ENCODE measurements at regions not wholly inside any gene's neighbourhood (a gene's known extent, or its start where the extent isn't known, plus 50 kb on each side); places are given as distances from the start of the nearest gene placed in this dataset.

DNA sequence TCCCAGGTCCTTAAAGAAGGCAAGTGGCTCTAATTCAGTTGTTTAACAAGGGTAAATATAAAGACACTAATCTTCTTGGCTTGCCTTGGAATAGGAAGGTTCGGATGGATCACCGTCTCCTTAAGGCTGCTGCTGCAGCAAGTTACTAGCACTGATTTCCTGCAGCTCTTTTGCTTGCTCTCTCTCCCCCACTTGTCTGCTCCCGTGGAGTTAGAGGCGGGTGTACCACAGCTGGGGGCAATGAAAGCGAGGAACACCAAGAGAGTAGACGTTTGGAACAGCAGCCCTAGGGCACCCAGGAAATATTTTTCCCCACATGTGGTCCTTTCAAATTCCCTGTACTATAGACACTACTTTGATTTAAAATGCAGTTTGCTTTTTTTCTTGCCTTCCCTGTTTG lies 202.2 kb downstream of the SH2D1A start:
- CTCF ChIA-PET (ENCODE audit: partially characterized antibody), result no interaction called here
- Histone ChIP-seq H3K27me3 (replicated peaks in 1 of 4; ENCODE audit: control insufficient read depth in 3 of 4, extremely low read depth in 1 of 4, insufficient read depth in 3 of 4, low read length in 3 of 4) (no peaks in the 10 kb centered on the region), H2BK120ac (replicated peaks; ENCODE audit: low read depth, low read length) (no peak overlapping the region), H2BK12ac (ENCODE audit: low read depth, low read length) (no peak overlapping the region), H4K20me1 (replicated peaks in 1 of 2; ENCODE audit: control insufficient read depth in 1 of 2, insufficient read depth in 2 of 2, low read length in 2 of 2) (no peaks in the 10 kb centered on the region), H3K79me1 (ENCODE audit: low read depth, low read length) (no peaks in the 10 kb centered on the region), H4K91ac (replicated peaks; ENCODE audit: insufficient read length, low read length) (no peak overlapping the region), H3K9me3 (ENCODE audit: insufficient read depth in 2 of 2, low read depth in 1 of 2, low read length in 1 of 2) (no peaks in the 10 kb centered on the region), H3K27ac (ENCODE audit: low read depth, low read length) (no peak overlapping the region), H2BK5ac (ENCODE audit: low read depth, low read length) (no peak overlapping the region), H3K79me2 (ENCODE audit: control insufficient read depth in 1 of 2, insufficient read depth in 2 of 2, low read length in 2 of 2) (no peaks in the 10 kb centered on the region), H3K36me3 (ENCODE audit: control insufficient read depth in 2 of 4, insufficient read depth in 4 of 4, low read length in 3 of 4) (no peaks in the 10 kb centered on the region), H2AK5ac (ENCODE audit: low read depth, low read length) (no peak overlapping the region), H3K18ac (ENCODE audit: extremely low read depth, low read length) (no peak overlapping the region), H2BK15ac (ENCODE audit: low read length) (no peak overlapping the region), H3K4me3 (ENCODE audit: extremely low read depth in 1 of 4, insufficient read depth in 2 of 4, low read depth in 3 of 4, low read length in 4 of 4) (no peak overlapping the region), H3K56ac (replicated peaks; ENCODE audit: insufficient read length, low read depth, low read length) (no peak overlapping the region), H3K4me1 (replicated peaks in 1 of 4; ENCODE audit: control insufficient read depth in 3 of 4, insufficient read depth in 4 of 4, low read length in 3 of 4) (peaks cover 0 to 4% (median 1%) of the 10 kb centered on the region in 4 experiments; a peak in 4 of 7 replicates), H3K14ac (ENCODE audit: insufficient read length) (no peak overlapping the region), H4K5ac (ENCODE audit: insufficient read length, low read depth, low read length) (no peak overlapping the region), H3K23me2 (ENCODE audit: low read depth, low read length) (no peaks in the 10 kb centered on the region), H3K23ac (ENCODE audit: insufficient read length) (no peak overlapping the region), H3K9ac (replicated peaks in 1 of 4; ENCODE audit: extremely low read depth in 1 of 4, low read depth in 3 of 4, low read length in 3 of 4) (no peak overlapping the region), H2AFZ (ENCODE audit: low read length) (no peak overlapping the region), H2BK20ac (ENCODE audit: low read length) (no peak overlapping the region), H4K8ac (ENCODE audit: extremely low read depth, insufficient read depth, low read length) (no peak overlapping the region), H3K4ac (replicated peaks; ENCODE audit: insufficient read length, low read depth, low read length) (no peak overlapping the region), H3K4me2 (ENCODE audit: insufficient read depth in 1 of 2, low read depth in 2 of 2, low read length in 2 of 2) (no peak overlapping the region)
- TF ChIP-seq JUN (IDR thresholded peaks at IDR 0.05; ENCODE audit: low read depth, low read length) (no peak), JUND (IDR thresholded peaks at IDR 0.05; ENCODE audit: low read length) (no peak)
- FAIRE-seq, result no peak
- WGBS, 2 experiments (ENCODE audit: extremely low coverage in 1 of 2, insufficient coverage in 1 of 2, insufficient read length in 1 of 2, insufficient replicate concordance in 2 of 2, low coverage in 1 of 2, low lambda C conversion rate in 2 of 2, missing lambda C conversion rate in 1 of 2), result 57% methylated on average over 5 of the region's 6 CpGs; no CpG with 5 or more reads in 1 of the 2 experiments
- DNase-seq (ENCODE audit: low read depth in 1 of 2, low spot score in 2 of 2), result no peak
- POLR2A ChIA-PET (ENCODE audit: partially characterized antibody), result no interaction called here

All from H1 (cell line).